ENCODE measurements at regions not wholly inside any gene's neighbourhood (a gene's known extent, or its start where the extent isn't known, plus 50 kb on each side); places are given as distances from the start of the nearest gene placed in this dataset.

GRCh38 chr2:107775211-107775610, 51.5 kb upstream of the RGPD4 start:
- TF ChIP-seq TAF1 (IDR thresholded peaks at IDR 0.05; ENCODE audit: borderline replicate concordance, insufficient read depth, low read length), result no peak
- TF ChIP-seq POLR2AphosphoS5 (IDR thresholded peaks at IDR 0.05; ENCODE audit: low read depth, low read length), result no peak
- TF ChIP-seq, protein P1, sequence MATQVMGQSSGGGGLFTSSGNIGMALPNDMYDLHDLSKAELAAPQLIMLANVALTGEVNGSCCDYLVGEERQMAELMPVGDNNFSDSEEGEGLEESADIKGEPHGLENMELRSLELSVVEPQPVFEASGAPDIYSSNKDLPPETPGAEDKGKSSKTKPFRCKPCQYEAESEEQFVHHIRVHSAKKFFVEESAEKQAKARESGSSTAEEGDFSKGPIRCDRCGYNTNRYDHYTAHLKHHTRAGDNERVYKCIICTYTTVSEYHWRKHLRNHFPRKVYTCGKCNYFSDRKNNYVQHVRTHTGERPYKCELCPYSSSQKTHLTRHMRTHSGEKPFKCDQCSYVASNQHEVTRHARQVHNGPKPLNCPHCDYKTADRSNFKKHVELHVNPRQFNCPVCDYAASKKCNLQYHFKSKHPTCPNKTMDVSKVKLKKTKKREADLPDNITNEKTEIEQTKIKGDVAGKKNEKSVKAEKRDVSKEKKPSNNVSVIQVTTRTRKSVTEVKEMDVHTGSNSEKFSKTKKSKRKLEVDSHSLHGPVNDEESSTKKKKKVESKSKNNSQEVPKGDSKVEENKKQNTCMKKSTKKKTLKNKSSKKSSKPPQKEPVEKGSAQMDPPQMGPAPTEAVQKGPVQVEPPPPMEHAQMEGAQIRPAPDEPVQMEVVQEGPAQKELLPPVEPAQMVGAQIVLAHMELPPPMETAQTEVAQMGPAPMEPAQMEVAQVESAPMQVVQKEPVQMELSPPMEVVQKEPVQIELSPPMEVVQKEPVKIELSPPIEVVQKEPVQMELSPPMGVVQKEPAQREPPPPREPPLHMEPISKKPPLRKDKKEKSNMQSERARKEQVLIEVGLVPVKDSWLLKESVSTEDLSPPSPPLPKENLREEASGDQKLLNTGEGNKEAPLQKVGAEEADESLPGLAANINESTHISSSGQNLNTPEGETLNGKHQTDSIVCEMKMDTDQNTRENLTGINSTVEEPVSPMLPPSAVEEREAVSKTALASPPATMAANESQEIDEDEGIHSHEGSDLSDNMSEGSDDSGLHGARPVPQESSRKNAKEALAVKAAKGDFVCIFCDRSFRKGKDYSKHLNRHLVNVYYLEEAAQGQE (IDR thresholded peaks at IDR 0.05; ENCODE audit: insufficient read depth in 1 of 2, low read depth in 2 of 2, low read length in 2 of 2), result no peak
